HG03521 (cell line): ENCODE measurements at regions not wholly inside any gene's neighbourhood (a gene's known extent, or its start where the extent isn't known, plus 50 kb on each side); places are given as distances from the start of the nearest gene placed in this dataset.

Experiments used
- ATAC-seq: cut with Tn5 transposase; IDR thresholded peaks from one replicate; pipeline ENCODE4 v1.9.1; 2021; ENCODE audit warnings: mild to moderate bottlenecking, moderate library complexity; ENCODE audit not compliant: unreplicated experiment

DNA sequence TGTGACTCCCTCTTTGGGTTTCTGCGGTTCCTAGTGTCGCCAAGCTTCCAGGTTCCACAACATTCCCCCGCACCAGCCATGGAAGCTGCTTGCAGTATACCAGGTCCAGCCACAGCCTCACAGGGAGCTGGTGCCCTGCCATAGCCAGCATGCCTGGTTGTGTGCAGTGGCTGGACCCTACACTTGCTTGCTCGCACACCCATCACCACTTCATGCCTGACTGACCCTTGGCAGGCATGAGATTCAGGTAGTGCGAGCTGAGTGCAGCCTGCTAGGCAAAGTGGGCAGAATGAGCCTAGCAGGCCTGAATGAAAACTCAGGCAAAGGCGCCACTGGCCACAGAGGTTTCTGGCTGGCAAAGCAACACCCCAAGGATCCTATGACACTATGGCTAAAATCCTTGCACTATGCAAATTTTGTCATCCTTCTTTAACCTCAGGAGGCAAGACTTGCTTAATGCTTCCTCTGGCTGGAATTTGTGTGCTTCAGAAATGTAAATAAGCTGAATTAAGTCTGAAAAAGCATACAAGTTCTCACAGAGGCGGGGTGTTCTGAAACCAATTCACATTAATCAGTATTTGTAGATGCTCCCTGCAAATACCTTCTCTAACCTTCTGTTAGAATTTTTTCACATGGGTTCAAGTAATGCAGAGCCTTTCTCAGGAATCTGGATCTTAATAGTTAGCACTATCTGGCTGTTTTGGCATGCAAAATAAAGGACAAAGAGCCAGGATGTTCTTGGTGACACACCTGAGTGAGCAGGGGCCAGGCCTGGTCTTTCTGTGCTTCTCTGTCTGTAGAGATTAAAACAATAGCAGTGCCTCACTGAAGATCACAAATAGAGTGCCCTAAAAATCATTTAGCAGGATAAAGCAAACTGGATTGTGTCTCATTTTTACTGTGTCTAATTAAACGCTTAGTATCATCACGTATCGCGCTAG lies 256.9 kb downstream of the GPATCH2 start:
- no peak for ATAC-seq

DNA sequence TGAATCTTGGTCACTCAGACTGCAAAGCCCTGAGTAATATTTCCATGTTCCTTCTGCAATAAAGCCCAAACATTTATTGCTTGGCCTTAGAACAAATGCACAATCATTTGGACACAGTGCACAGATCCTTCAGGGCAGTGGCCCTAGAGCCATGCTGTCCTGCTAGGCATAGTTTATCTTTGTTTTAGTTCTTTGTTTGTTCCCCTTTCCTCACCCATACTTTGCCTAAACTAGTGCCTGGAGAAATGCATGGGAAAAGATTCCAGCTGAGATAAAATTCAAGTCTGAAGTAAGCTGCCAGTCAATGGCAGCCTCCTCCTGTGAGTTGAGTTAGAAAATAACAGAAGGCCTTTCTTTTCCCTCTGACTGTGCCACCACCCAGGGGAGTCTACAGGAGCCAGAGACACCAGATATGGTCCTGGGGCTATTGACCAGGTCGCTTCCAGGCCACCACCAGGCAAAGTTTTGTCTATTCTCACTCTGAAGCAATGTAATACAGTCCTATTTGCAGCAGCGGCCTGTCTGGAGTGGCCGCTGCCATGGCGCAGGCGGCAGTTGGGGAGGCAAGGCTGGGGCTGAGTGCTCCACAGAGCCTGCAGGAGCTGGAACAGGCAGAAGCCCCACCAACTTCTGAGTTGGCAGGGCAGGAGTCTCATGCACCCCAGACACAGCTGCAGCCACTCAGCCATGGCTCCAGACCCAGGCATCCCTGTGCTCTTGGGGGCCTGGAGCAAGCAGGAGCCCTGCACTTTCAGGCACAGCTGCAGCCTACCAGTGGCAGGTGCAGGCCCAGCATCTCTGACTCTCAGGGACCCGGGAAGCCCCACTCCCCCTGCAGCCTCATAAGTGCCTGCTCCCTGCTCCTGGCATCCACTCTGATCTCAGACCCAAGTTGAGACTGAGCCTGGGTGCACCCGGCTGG lies 258.6 kb downstream of the GPATCH2 start:
- no peak for ATAC-seq

DNA sequence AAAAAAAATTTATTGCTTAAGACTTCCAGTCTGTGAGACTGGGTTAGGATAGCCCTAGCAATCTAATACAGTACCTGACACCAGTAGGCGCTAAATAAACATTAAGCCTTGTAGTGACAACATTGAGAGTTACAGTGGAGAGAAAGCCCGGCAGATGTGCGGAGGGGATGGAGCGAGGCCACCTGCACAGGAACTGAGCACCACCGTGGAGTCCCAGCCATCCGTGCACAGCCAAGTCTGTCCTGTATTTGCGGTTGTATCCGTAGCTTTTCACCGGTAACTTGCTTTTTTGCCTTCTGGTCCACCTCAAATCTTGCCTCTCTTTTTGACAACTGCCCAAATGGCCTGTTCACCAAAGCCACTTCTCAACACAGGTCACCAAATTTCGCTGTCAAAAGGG lies 260.1 kb downstream of the GPATCH2 start:
- ATAC-seq: no peak

DNA sequence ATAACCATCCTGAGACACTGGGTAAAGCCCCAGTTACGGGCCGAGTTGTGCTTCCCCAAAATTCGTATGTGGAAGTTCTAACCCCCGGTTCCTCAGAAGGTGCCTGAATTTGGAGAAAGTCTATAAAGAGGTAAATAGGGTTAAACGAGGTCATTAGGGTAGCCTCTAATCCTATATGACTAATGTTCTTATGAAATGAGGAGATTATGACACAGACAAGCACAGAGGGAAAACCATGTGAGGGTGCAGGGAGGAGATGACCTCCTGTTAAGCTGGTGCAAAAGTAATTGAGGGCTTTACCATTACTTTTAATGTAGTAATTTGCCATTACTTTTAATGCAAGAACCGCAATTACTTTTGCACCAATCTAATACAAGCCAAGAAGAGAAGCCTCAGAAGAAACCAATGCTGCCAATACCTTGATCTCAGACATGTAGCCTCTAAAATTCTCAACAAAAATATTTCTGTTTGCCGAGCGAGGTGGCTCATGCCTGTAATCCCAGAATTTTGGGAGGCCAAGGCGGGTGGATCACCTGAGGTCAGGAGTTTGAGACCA lies 260.8 kb downstream of the GPATCH2 start:
- ATAC-seq: peak; percentile 5

DNA sequence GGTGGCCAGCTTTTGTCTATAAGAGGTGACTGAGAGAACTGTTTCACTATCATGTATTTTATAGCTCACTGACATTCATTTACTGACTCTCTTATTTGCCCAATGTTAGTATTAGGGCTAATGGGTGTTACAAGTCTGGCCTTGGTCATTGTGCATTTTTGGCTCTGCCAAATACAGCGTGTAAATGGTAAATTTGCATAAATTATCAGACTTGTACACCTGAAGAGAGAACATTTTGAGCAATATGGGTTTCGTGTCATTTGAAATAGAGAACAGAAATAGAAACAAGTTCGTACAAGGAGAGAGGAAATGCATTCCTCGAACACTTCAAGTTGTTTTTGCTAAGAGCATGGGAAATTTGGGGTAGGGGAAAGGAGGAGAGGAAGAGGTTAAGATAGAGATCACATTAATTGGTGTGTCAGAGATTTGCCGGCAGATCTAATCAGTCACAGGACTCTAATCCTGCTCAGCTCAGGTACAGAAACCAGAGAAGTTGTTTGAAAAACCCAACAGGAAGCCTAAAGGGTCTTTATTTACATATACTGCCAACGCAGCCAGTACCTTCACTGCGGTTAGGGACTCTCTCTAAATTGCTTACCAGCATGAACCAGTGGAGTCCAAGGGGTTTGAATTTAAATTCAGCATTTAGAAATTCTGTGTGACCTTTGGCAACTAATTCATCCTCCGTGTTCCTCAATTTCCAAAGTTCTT lies 261.5 kb downstream of the GPATCH2 start:
- peak; percentile 84 for ATAC-seq

DNA sequence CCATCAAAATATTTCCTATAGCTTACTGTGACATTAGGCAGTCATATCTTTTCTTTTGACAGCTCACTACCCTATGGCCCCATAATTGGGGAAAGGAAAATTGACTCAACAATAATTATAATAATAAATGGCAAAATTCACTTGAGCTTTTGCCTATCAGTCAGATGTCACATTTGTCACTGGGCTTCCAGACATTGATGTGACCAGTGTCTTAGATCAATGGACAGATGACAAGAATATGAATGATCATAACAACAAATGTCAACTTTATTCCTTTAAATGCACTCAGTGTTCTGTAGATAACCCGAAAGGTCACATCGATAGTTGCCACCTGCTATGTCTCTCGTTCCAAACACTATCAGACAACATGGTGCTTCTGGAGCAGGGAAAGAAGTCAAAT lies 266.7 kb downstream of the GPATCH2 start:
- ATAC-seq: no peak

DNA sequence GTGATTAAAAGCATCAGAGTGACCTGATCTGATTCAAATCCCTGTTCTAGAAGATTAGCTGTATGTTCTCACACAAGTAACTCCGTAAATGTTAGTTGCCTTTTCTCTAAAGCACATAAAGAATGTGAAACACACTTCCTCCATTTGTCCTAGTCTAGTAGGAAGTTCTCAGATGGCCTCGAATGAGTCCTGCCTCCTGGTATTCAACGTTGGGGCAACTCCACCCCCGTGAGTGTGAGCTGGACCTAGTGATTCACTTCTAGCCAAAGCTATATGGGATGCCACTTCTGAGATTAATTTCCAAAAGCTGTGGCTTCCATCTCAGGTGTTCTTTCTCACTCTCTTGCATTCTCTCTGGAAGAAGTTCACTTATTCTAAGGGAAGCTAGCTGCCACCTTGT lies 267.6 kb downstream of the GPATCH2 start:
- ATAC-seq: no peak

DNA sequence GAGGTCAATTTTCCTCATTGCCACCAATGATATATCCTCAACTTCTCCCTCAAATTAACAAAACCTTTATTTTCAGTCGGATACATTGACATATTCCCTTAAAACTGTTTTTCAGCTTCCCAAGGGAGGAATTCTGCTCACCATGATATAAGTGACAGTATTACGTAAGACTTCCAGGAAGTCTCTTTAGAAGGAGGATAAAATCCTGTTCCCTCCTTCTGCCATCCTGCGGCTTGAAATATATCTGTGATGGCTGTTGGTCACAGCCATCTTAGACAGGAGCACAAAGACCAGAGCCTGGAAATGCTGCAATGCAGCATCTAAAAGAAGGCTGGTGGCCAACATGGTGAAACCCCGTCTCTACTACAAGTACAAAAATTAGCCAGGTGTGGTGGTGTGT lies 270.4 kb downstream of the GPATCH2 start:
- ATAC-seq: no peak

DNA sequence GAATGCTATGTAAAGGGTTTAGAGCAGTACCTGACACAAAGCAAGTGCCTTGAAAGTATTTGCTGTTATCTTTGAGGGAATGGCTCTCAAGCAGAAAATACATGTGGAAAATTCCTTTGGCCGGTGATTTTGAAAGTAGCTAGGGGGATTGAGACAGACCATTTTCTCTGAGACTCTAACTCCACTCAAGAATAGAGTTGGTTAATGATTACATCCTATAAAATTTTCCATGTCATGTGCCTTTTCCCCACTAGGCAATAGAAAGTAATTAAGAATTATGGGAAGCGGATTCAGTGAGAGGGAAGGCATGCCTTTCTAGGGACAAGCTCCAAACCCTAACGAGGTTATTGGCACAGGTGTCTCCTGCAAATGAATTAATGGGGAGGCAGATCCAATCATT lies 276.0 kb downstream of the GPATCH2 start:
- ATAC-seq: no peak

DNA sequence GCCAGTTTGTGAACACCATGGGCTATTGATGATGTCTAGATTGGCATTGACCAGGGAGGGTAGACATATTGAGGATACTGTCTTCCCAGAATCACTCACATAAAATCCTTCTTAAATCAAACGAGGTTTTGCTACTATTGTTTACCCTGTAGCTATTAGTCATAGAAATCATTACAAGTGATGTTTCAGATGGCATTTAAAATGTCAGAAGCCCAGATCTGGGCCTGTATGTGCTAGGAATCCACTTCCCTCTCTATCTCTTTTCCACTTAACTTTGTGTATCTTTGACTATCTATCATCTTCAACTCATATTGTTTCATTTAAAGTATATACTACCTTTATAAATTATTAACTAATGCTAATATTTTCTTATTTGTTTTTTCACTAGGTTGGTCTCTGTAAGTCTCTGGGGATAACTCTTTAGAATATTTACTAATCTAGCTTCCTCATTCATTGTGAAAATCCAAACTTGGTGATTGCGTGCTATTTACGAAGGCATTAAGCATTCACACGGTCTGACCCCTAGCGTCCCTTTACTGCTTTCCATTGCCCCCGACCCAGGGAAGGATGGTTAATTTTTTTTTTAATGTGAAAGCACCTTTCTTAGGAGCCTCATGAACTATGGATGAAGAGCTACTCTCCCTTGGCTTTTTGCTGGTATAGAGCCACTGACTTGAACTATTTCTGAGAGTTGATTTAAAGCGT lies 281.8 kb downstream of the GPATCH2 start:
- ATAC-seq: no peak

DNA sequence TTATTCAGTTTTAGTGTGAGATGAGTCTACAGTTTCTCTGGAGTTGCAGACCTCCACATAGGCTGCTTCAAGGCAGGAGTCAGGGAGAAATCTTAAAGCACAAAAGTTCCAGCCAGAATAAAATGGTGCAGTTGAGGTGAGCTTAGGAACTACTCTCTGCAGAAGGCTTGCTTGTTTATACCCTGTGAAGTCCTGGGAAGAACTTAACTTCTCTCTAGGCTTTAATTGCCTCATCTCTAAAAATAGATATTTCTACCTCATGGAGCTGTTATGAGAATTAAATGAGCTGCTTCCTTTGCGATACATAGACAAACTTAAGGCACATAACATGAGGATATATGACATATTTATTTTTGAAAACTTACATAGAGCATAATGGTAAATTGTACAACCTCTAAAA lies 286.2 kb downstream of the GPATCH2 start:
- ATAC-seq: no peak

DNA sequence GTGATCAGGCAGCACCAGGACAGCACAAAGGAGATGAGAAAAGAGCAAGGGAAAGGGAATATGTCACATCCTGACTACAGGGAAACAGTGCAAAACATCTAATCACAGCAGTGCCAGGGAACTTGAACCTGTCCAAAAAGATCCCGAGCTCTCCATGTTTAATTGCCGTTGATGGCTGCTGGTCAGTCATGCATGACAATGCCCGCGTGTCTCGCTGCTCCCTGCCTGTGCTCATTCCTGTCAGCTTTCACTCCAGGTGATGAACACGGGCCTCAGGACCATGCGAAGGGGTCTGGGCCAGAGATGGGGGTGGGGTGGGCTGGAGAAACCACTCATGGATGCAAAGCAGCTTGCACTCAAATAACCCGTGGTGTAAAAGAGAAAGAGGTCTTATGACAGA lies 287.0 kb downstream of the GPATCH2 start:
- ATAC-seq: no peak

DNA sequence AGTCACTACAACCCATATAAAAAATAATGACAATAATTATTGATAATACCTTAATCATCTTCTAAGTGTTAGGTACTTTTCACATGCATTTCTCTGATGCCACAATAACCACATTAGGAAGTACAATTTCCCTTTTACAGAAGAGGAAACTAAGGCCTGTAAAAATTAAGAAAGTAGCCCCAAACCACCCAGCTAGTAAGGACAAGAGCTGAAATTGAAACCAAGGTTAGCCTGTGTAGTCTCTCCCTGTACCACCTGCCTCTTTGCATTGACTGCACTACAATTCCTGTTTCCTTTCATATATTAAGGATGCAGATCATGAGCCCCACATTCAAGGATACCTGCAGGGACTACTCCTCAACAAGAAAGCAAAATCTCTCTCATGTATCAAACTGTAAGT lies 288.8 kb downstream of the GPATCH2 start:
- ATAC-seq: no peak

DNA sequence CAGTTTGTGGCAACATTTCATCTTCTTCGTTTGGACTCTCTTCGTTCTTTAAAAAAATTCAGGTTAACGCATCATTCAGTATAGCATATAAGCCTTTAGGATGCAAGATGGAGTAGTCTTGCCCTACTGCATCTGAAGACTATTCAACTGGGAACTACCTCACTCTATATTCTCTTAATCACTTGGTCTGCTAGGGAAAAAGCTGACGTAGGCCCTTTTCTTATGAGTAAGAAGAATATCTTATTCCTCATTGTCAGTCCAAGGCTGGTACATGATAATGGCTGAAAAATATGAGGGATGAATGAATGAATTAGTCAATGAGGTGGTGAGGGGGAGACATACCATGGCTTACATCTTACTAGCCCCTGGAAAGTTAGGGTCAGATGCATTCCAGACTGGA lies 294.2 kb downstream of the GPATCH2 start:
- no peak for ATAC-seq

DNA sequence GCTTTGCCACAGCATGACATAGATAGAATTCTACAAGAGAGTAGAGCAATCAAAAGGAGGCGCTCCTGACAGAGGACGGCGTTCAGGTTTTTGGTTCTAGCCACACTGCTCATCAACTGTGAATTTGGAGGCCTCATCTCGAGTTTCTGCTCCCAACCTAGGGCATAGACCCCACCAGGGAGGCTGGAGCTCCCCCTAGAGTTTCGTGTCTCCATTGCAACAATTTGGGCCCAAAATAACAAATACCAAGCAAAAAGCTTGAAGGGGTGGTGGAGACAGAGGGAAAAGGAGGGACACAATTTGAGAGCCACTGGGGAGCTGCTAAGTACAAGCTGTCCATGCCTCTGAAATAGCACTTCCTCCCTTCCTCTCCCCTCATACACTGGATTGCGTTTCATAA lies 297.0 kb downstream of the GPATCH2 start:
- ATAC-seq: peak; percentile 67

DNA sequence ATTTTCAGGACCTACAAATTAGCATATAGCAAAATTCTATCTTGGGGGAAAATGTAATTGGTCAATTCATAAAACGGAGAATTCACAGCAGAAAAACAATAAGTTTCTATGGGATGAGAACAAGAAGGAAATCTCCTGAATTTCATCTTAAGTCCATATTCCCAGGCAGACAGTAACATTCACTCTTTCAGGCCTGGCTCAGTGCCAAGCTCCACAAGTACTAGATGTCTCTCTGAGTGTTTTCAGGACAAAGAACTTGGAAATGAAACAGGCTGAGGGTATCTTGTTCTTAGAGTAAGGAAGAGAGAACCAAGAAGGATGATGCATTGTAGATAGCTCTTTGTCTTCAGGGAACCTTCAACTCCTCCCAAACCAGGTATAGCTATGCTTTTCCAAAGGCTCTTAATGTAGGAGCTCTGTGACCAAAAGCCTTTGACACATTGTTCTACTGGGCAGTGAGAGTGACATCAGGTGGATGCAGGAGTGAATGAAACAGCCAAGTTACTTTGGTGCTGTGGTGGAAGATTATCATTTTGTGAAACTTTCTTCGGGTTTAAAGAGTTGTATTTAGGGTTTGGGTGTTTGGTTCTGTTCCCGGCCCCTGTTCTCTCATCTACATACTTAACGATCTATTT lies 298.3 kb downstream of the GPATCH2 start:
- ATAC-seq: no peak

DNA sequence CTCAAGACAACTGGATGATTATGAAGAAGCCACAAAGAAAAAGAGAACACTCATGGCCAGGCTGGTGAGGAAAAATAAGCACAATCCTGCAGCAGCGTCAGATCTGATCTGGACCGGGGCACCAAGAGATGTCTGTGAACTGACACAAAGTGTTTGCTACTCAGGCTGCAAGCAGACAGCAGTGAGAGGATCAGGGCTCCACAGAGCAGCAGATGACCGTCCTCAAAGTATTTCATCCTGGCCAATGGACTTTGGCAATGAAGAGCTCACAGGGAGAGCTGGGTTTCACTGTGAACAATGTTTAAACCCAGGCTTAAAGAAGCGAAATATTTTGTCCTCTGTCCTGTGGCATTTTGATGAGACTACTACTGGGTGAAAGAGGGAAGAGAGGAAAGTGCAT lies 299.2 kb downstream of the GPATCH2 start:
- ATAC-seq: no peak

DNA sequence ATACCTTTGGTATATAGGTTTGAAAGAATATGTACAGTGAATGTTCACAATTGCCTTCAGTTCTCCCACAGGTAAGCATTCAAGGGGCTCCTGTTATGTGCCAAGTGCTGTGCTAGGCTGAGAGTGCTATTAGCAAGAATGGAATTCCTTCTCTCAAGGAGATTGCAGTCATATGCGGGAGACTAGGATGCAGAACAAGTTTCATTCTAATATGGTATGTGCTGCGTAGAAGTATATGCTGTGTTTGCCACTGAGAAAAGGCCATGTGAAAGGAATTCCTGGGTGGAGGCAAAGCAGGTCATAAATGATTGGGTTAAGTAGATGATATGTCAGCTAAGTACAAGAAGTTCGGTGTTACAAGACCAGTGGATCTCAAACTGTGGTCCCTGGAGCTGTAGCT lies 303.0 kb downstream of the GPATCH2 start:
- no peak for ATAC-seq

DNA sequence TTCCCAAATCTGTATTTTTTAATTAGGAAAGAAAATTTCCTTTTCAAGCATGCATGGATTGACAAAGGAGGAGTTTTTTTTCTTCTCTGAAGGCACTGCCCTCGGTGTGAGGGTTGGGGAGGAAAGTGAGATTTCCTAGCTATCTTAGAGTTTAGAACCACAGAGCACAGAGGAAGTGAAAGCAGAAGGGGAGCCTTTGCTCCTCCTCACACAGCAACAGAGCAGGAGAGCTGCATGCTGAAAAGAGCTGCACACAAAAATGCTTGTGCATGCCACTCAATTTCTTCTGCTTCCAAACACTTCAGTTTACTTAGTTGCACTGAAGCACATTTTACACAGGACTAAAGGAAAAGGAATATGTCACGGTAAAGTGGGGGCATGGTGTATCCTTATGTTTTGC lies 308.1 kb downstream of the GPATCH2 start:
- peak; percentile 100 for ATAC-seq

DNA sequence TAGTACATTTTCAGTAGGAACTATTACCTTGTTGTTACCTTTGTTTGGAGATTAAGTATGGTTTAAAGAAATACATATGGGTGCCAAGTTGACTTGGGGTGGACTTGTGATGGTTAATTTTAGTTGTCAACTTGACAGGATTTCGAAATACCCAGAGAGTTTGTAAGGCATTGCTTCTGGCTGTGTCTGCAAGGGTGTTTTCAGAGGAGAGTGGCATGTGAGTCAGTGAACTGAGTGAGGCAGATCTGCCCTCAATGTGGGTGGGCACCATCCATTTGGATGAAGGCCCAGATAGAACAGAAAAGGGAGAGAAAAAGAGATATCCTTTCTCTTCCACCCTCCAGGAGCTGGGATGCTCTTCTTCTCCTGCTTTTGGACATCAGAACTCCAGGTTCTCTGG lies 315.5 kb downstream of the GPATCH2 start:
- ATAC-seq: no peak
